Tibial nerve (tissue), 4 donors: ENCODE measurements at regions not wholly inside any gene's neighbourhood (a gene's known extent, or its start where the extent isn't known, plus 50 kb on each side); places are given as distances from the start of the nearest gene placed in this dataset.

Experiments used
- CTCF ChIP-seq, 5 experiments: fragments of 200-600 bp in 3 of 5; fragments of 450-650 bp in 2 of 5; sonication (generic) in 3 of 5; IDR thresholded peaks; one replicate each; pipeline ENCODE4 v1.5.1; 2016 to 2019; ENCODE audit warnings: antibody characterized with exemption in 5 of 5, mild to moderate bottlenecking in 3 of 5, moderate library complexity in 2 of 5
- EP300 ChIP-seq, 2 donors: sonication (generic); formaldehyde crosslinking; IDR thresholded peaks; one replicate each; pipeline ENCODE4 v1.6.1; 2017; ENCODE audit warnings: antibody characterized with exemption in 2 of 2, mild to moderate bottlenecking in 1 of 2
- POLR2A ChIP-seq, 2 donors: fragments of 450-650 bp; IDR thresholded peaks; one replicate each; pipeline ENCODE4 v1.6.1; 2017; ENCODE audit warnings: antibody characterized with exemption in 2 of 2, mild to moderate bottlenecking in 2 of 2, moderate library complexity in 2 of 2

- no peak for TF ChIP-seq CTCF (IDR thresholded peaks at IDR 0.05)
- no peak for TF ChIP-seq EP300 (IDR thresholded peaks at IDR 0.05)
- no peak for TF ChIP-seq POLR2A (IDR thresholded peaks at IDR 0.05)
Measured at GRCh38 chr9:105046907-105047741, 119.2 kb upstream of the ABCA1 start.
